Astrocyte (in vitro differentiated cells and primary cell): ENCODE measurements at regions not wholly inside any gene's neighbourhood (a gene's known extent, or its start where the extent isn't known, plus 50 kb on each side); places are given as distances from the start of the nearest gene placed in this dataset.
A peak's percentile ranks its signal among the peaks of the same experiment; 100 is the strongest.

Experiments
- DNase-seq: peaks from one replicate; pipeline ENCODE4 v3.0.0-alpha.2; 2010; ENCODE audit warnings: low read depth
- FAIRE-seq: peaks from 2 replicates; lab custom pipeline; 2011; peaks lifted over from hg19 to GRCh38; lab: Jason Lieb, UNC
- H2AFZ ChIP-seq: 2 replicates; pipeline ENCODE4 v1.6.0; 2012; ENCODE audit warnings: low read depth, low read length, inconsistent platforms
- H3K27ac ChIP-seq: 2 replicates; pipeline ENCODE4 v1.5.1; 2011; ENCODE audit warnings: low read depth, low read length, inconsistent platforms
- H3K27me3 ChIP-seq: 2 replicates; pipeline ENCODE4 v1.6.0; 2011; ENCODE audit warnings: low read length, inconsistent platforms; ENCODE audit not compliant: insufficient read depth
- H3K36me3 ChIP-seq: 2 replicates; pipeline ENCODE4 v1.5.1; 2011; ENCODE audit warnings: low read length, inconsistent platforms; ENCODE audit not compliant: insufficient read depth
- H3K4me1 ChIP-seq: 2 replicates; pipeline ENCODE4 v1.5.1; 2011; ENCODE audit warnings: low read length, inconsistent platforms; ENCODE audit not compliant: insufficient read depth
- H3K4me2 ChIP-seq: 2 replicates; pipeline ENCODE4 v1.6.0; 2012; ENCODE audit warnings: low read length, inconsistent platforms
- H3K4me3 ChIP-seq: 2 replicates; pipeline ENCODE4 v1.5.1; 2011; ENCODE audit warnings: low read depth, mild to moderate bottlenecking, low read length, inconsistent platforms; ENCODE audit not compliant: insufficient read depth
- H3K79me2 ChIP-seq: 2 replicates; pipeline ENCODE4 v1.6.0; 2012; ENCODE audit warnings: mild to moderate bottlenecking, low read length, inconsistent platforms; ENCODE audit not compliant: insufficient read depth
- H3K9ac ChIP-seq: 2 replicates; pipeline ENCODE4 v1.6.0; 2012; ENCODE audit warnings: mild to moderate bottlenecking, low read length, inconsistent platforms
- H3K9me3 ChIP-seq: 2 replicates; pipeline ENCODE4 v1.5.1; 2012; ENCODE audit warnings: low read depth, mild to moderate bottlenecking, low read length, inconsistent platforms; ENCODE audit not compliant: insufficient read depth
- H4K20me1 ChIP-seq: 2 replicates; pipeline ENCODE4 v1.6.0; 2012; ENCODE audit warnings: low read length, inconsistent platforms; ENCODE audit not compliant: insufficient read depth
- H3K27ac Mint-ChIP-seq: one replicate; pipeline ENCODE4 v1.8.0; 2021; ENCODE audit warnings: mild to moderate bottlenecking, mixed read lengths; ENCODE audit not compliant: unreplicated experiment
- H3K27me3 Mint-ChIP-seq: one replicate; pipeline ENCODE4 v1.8.0; 2021; ENCODE audit warnings: low read depth, mixed read lengths; ENCODE audit not compliant: unreplicated experiment
- H3K36me3 Mint-ChIP-seq: one replicate; pipeline ENCODE4 v1.8.0; 2021; ENCODE audit warnings: low read depth, mixed read lengths; ENCODE audit not compliant: unreplicated experiment
- H3K4me1 Mint-ChIP-seq: one replicate; pipeline ENCODE4 v1.8.0; 2021; ENCODE audit warnings: low read depth, mixed read lengths; ENCODE audit not compliant: unreplicated experiment
- H3K4me3 Mint-ChIP-seq: one replicate; pipeline ENCODE4 v1.8.0; 2021; ENCODE audit warnings: mild to moderate bottlenecking, moderate library complexity, mixed read lengths; ENCODE audit not compliant: unreplicated experiment
- H3K9me3 Mint-ChIP-seq: one replicate; pipeline ENCODE4 v1.8.0; 2021; ENCODE audit warnings: mild to moderate bottlenecking, mixed read lengths; ENCODE audit not compliant: unreplicated experiment
- EZH2 ChIP-seq: IDR thresholded peaks from 2 replicates; pipeline ENCODE4 v1.6.1; 2012; ENCODE audit warnings: mild to moderate bottlenecking, low read length, inconsistent platforms; ENCODE audit not compliant: insufficient read depth
- TF ChIP-seq, protein P1 (sequence below): IDR thresholded peaks from 2 replicates; pipeline ENCODE4 v1.5.1; 2011; ENCODE audit warnings: low read depth, mild to moderate bottlenecking, inconsistent platforms, low read length, moderate library complexity; ENCODE audit not compliant: insufficient read depth

DNA sequence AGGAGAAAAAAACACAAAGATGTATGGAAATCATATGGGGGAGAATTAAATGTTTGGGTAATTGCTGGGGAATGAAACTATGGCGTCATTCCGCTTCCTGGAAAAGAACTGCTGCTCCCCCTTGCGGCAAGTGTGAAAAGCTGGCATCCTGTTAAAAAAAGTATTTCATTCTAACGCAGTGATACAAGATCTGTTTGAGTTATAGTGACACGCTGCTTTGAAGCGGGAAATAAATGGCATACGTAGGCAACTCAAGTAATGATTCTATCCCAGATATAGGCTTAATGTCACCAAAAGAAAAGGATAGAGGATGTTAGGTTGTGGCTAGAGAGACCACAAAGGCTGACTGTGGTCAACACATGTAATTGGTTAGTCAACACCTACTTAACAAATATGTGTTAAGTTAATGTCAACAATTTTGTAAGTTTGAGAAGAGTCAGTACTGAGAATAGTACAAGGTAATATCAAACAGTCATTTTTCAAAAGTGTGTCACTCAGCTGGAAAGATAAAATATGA lies 70.2 kb upstream of the ALDH1A1 start:
- no peak overlapping the region for H2AFZ ChIP-seq
- DNase-seq = peak; percentile 50

DNA sequence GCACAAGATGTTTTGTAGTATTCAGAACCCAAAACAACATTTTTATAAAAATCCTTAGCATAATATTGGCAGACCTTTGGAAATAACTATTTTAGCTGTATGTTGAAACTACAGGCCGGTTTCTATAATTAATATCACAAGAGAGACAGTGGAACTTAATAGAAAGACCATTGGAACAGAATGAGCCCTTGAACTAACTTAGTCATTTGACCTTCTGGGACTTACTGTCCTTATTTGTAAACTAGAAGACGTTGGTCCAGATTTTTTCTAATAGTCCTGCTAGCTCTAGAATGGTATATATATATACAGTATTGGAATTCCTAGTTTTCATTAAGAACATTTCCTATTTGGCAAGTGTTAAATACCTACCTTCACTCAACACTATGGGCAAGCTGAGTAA lies 69.5 kb upstream of the ALDH1A1 start:
- Histone ChIP-seq H2AFZ (no peak overlapping the region), H3K9me3 (no peaks in the 10 kb centered on the region), H3K36me3 (no peaks in the 10 kb centered on the region), H3K27ac (no peak overlapping the region), H3K79me2 (no peaks in the 10 kb centered on the region), H3K4me3 (no peak overlapping the region), H3K4me1 (no peaks in the 10 kb centered on the region), H3K9ac (no peak overlapping the region), H4K20me1 (no peaks in the 10 kb centered on the region), H3K27me3 (no peaks in the 10 kb centered on the region), H3K4me2 (no peak overlapping the region)
- FAIRE-seq (no peak), DNase-seq (no peak)
- Mint-ChIP-seq H3K4me3 (no peak overlapping the region), H3K27ac (no peak overlapping the region), H3K4me1 (no peaks in the 10 kb centered on the region), H3K27me3 (no peaks in the 10 kb centered on the region), H3K9me3 (no peaks in the 10 kb centered on the region), H3K36me3 (no peaks in the 10 kb centered on the region)
- TF ChIP-seq EZH2 = no peak
- TF ChIP-seq, protein P1, sequence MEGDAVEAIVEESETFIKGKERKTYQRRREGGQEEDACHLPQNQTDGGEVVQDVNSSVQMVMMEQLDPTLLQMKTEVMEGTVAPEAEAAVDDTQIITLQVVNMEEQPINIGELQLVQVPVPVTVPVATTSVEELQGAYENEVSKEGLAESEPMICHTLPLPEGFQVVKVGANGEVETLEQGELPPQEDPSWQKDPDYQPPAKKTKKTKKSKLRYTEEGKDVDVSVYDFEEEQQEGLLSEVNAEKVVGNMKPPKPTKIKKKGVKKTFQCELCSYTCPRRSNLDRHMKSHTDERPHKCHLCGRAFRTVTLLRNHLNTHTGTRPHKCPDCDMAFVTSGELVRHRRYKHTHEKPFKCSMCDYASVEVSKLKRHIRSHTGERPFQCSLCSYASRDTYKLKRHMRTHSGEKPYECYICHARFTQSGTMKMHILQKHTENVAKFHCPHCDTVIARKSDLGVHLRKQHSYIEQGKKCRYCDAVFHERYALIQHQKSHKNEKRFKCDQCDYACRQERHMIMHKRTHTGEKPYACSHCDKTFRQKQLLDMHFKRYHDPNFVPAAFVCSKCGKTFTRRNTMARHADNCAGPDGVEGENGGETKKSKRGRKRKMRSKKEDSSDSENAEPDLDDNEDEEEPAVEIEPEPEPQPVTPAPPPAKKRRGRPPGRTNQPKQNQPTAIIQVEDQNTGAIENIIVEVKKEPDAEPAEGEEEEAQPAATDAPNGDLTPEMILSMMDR = no peak

More for the DNA sequence above, 70.2 kb upstream of the ALDH1A1 start:
- no peaks in the 10 kb centered on the region for H3K36me3 ChIP-seq
- H3K4me1 Mint-ChIP-seq = no peaks in the 10 kb centered on the region
- no peak overlapping the region for H3K4me3 ChIP-seq
- no peaks in the 10 kb centered on the region for H3K27me3 Mint-ChIP-seq
- H3K9ac ChIP-seq = no peak overlapping the region
- H3K79me2 ChIP-seq = no peaks in the 10 kb centered on the region
- no peaks in the 10 kb centered on the region for H4K20me1 ChIP-seq
- TF ChIP-seq, protein P1 = peak; percentile 95
- no peak for TF ChIP-seq EZH2
- H3K27ac ChIP-seq = no peak overlapping the region
- no peaks in the 10 kb centered on the region for H3K9me3 Mint-ChIP-seq
- H3K4me3 Mint-ChIP-seq = no peak overlapping the region
- H3K4me1 ChIP-seq = no peaks in the 10 kb centered on the region
- no peaks in the 10 kb centered on the region for H3K9me3 ChIP-seq
- H3K4me2 ChIP-seq = peak overlapping the region; percentile 48
- FAIRE-seq = peak; percentile 73
- no peaks in the 10 kb centered on the region for H3K36me3 Mint-ChIP-seq
- H3K27ac Mint-ChIP-seq = no peak overlapping the region
- no peaks in the 10 kb centered on the region for H3K27me3 ChIP-seq

DNA sequence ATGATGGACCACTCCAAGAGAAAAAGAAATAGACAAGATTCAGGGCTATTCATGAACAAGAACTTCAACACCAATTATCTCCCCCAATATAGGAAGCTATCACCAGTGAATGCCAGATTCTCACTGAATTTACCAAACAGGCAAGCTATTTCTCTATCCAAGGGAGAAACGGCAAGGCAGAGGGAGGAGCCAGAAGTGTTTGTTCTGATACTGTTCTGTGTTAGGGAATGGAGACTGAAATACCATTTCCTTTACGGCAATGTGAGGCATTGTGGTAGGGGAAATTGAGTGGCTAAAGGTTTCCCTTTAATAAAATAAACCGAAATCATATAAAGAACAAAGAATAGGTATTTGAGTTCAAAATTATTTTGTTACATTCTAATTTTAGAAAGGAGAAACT lies 68.0 kb upstream of the ALDH1A1 start:
- H3K79me2 ChIP-seq = no peaks in the 10 kb centered on the region
- no peak overlapping the region for H3K4me3 Mint-ChIP-seq
- no peaks in the 10 kb centered on the region for H3K36me3 ChIP-seq

More for the DNA sequence above, 68.0 kb upstream of the ALDH1A1 start:
- Histone ChIP-seq H3K4me1 (no peaks in the 10 kb centered on the region), H4K20me1 (no peaks in the 10 kb centered on the region), H3K9ac (no peak overlapping the region), H3K4me2 (no peak overlapping the region), H2AFZ (no peak overlapping the region), H3K9me3 (no peaks in the 10 kb centered on the region), H3K27me3 (no peaks in the 10 kb centered on the region), H3K4me3 (no peak overlapping the region), H3K27ac (no peak overlapping the region)
- Mint-ChIP-seq H3K4me1 (no peaks in the 10 kb centered on the region), H3K27me3 (no peaks in the 10 kb centered on the region), H3K36me3 (no peaks in the 10 kb centered on the region), H3K9me3 (no peaks in the 10 kb centered on the region), H3K27ac (no peak overlapping the region)
- DNase-seq (no peak), FAIRE-seq (no peak)
- TF ChIP-seq, protein P1 = no peak
- no peak for TF ChIP-seq EZH2
